ENCODE measurements at regions not wholly inside any gene's neighbourhood (a gene's known extent, or its start where the extent isn't known, plus 50 kb on each side); places are given as distances from the start of the nearest gene placed in this dataset.

DNA sequence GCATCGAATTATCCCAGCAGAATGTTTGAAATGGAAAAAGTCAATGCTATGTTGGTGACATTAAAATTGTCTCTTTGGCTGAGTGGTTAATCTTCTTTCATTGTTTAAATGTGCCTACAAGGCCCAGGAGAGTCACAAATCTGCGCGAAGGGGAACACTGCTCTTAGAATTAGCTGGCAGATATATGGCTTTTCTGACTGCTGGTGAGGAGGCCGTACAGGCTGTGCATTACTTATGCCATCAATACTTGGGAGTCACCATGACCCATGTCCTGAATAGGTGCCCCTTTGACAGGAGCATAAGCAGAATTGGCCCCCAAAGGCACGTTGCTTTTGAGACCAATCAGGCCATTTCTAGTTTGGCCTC, 521.5 kb downstream of the FUT8 start:
- TF ChIP-seq, protein P1, sequence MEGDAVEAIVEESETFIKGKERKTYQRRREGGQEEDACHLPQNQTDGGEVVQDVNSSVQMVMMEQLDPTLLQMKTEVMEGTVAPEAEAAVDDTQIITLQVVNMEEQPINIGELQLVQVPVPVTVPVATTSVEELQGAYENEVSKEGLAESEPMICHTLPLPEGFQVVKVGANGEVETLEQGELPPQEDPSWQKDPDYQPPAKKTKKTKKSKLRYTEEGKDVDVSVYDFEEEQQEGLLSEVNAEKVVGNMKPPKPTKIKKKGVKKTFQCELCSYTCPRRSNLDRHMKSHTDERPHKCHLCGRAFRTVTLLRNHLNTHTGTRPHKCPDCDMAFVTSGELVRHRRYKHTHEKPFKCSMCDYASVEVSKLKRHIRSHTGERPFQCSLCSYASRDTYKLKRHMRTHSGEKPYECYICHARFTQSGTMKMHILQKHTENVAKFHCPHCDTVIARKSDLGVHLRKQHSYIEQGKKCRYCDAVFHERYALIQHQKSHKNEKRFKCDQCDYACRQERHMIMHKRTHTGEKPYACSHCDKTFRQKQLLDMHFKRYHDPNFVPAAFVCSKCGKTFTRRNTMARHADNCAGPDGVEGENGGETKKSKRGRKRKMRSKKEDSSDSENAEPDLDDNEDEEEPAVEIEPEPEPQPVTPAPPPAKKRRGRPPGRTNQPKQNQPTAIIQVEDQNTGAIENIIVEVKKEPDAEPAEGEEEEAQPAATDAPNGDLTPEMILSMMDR (IDR thresholded peaks at IDR 0.05): no peak
- TF ChIP-seq POLR2A (IDR thresholded peaks at IDR 0.05): no peak

All from thyroid gland (tissue), 4 donors.